ENCODE measurements at regions not wholly inside any gene's neighbourhood (a gene's known extent, or its start where the extent isn't known, plus 50 kb on each side); places are given as distances from the start of the nearest gene placed in this dataset.

DNA sequence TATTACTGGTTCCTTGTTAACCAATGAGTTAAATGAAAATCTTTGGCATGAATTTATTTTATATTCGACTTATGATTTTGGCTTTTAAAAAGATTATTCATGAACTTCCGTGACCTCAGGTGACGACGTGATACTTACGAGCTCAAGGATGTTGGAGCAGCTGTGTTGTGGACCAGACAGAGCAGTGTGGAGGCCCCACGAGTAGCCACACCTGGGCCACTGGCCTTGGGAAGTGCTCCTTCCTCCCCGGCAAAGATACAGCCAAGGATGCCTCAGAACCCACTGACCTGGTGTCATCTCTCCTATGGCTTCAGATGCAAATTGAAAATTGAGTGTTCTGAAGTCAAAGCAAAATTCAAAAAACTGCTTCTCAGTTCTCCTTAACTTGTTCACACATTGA is 147.5 kb upstream of the PPP2R2D start:
- H3K4me1 ChIP-seq (ENCODE audit: control insufficient read depth, insufficient read depth, low read length) = no peaks in the 10 kb centered on the region
- 84% methylated on average over 7 of the region's 7 CpGs for WGBS (ENCODE audit: insufficient coverage)
- no peak overlapping the region for H3K4me3 ChIP-seq (ENCODE audit: low read length)
- ATAC-seq (no peak), DNase-seq (no peak)
- H3K9me3 ChIP-seq (ENCODE audit: control insufficient read depth, insufficient read depth, low read length) = no peaks in the 10 kb centered on the region
- no peaks in the 10 kb centered on the region for H3K36me3 ChIP-seq (ENCODE audit: control insufficient read depth, insufficient read depth, low read length)
- H3K4me1 Mint-ChIP-seq = no peaks in the 10 kb centered on the region
- H3K27ac ChIP-seq (ENCODE audit: low read length) = no peak overlapping the region
- TF ChIP-seq, protein P1, sequence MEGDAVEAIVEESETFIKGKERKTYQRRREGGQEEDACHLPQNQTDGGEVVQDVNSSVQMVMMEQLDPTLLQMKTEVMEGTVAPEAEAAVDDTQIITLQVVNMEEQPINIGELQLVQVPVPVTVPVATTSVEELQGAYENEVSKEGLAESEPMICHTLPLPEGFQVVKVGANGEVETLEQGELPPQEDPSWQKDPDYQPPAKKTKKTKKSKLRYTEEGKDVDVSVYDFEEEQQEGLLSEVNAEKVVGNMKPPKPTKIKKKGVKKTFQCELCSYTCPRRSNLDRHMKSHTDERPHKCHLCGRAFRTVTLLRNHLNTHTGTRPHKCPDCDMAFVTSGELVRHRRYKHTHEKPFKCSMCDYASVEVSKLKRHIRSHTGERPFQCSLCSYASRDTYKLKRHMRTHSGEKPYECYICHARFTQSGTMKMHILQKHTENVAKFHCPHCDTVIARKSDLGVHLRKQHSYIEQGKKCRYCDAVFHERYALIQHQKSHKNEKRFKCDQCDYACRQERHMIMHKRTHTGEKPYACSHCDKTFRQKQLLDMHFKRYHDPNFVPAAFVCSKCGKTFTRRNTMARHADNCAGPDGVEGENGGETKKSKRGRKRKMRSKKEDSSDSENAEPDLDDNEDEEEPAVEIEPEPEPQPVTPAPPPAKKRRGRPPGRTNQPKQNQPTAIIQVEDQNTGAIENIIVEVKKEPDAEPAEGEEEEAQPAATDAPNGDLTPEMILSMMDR (IDR thresholded peaks at IDR 0.05) = no peak
- H3K27me3 Mint-ChIP-seq (ENCODE audit: low read depth in 2 of 2) = peaks cover 0 to 6% of the 10 kb centered on the region in 2 donors
- no peak overlapping the region for H3K4me3 Mint-ChIP-seq
- intact Hi-C loops (cut with micrococcal nuclease) = no loop called here
- H3K27me3 ChIP-seq (ENCODE audit: control insufficient read depth, insufficient read depth, low read length) = no peaks in the 10 kb centered on the region
- no peak overlapping the region for H3K27ac Mint-ChIP-seq
- H3K9me3 Mint-ChIP-seq = no peaks in the 10 kb centered on the region
- H3K36me3 Mint-ChIP-seq = no peaks in the 10 kb centered on the region

DNA sequence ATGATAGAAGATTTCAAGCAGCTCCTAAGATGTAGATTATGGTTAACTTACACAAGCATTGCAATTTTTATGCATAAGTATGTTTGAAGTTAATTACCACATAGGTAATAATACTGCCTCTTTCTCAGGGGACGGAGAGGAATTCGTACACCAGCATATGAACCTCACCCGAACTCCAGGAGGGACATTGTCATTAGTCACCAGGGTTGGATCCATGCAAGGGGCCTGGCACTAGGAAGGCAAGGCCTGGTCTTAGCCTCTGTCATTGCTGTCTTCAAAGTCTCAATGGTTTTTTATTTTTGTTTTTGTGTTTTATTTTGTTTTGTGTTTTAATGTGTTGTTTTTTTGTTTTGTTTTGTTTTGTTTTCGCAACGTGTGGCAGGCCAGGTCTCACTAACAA is 145.6 kb upstream of the PPP2R2D start:
- Histone ChIP-seq H3K4me3 (ENCODE audit: low read length) (no peak overlapping the region), H3K9me3 (ENCODE audit: control insufficient read depth, insufficient read depth, low read length) (no peaks in the 10 kb centered on the region), H3K27me3 (ENCODE audit: control insufficient read depth, insufficient read depth, low read length) (no peaks in the 10 kb centered on the region), H3K27ac (ENCODE audit: low read length) (no peak overlapping the region), H3K4me1 (ENCODE audit: control insufficient read depth, insufficient read depth, low read length) (no peaks in the 10 kb centered on the region), H3K36me3 (ENCODE audit: control insufficient read depth, insufficient read depth, low read length) (no peaks in the 10 kb centered on the region)
- TF ChIP-seq, protein P1 (IDR thresholded peaks at IDR 0.05) = no peak
- DNase-seq (no peak), ATAC-seq (no peak)
- Mint-ChIP-seq H3K27me3 (ENCODE audit: low read depth in 2 of 2) (no peaks in the 10 kb centered on the region), H3K9me3 (no peaks in the 10 kb centered on the region), H3K4me3 (no peak overlapping the region), H3K27ac (no peak overlapping the region), H3K36me3 (no peaks in the 10 kb centered on the region), H3K4me1 (no peaks in the 10 kb centered on the region)
- 88% methylated on average over 5 of the region's 5 CpGs for WGBS (ENCODE audit: insufficient coverage)
- intact Hi-C loops (cut with micrococcal nuclease) = no loop called here

DNA sequence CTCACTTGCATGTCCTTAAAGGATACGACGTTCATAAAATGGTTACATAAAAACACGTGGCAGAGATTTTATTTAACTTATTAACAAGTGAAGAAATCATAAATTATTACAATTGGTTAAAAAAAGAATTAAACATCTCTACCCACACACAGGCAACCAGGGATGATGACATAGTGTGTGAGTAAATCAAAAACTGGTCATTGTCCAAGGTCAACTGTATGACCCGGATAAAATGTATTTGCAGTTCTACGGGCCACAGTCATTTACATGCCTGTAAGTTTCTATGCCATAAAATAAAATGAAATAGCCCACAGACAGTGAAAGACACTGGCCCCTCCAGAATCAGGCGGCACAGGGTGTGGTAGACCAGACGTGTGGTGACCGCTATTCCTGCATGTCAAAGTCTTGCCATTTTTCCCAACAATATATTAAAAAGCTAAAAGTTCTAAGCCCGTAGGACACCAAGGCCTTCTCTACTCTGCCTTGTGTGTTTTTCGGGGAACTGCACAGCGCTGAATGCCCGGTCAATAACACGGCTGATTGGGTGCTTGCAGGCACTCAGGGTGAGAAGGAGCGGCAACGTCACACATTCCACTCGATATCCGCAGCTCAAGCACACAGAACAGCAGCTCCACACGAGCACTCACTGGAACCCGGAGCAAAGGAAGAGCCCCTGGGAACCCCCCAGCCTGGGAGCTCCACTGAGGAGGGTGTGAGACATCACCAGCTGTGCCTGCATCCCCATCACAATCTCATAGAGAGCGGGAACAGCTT is 143.3 kb upstream of the PPP2R2D start:
- Histone ChIP-seq H3K9me3 (ENCODE audit: control insufficient read depth, insufficient read depth, low read length) (no peaks in the 10 kb centered on the region), H3K36me3 (ENCODE audit: control insufficient read depth, insufficient read depth, low read length) (no peaks in the 10 kb centered on the region), H3K4me1 (ENCODE audit: control insufficient read depth, insufficient read depth, low read length) (no peaks in the 10 kb centered on the region), H3K4me3 (ENCODE audit: low read length) (no peak overlapping the region), H3K27me3 (ENCODE audit: control insufficient read depth, insufficient read depth, low read length) (no peaks in the 10 kb centered on the region), H3K27ac (ENCODE audit: low read length) (no peak overlapping the region)
- Mint-ChIP-seq H3K27ac (no peak overlapping the region), H3K27me3 (ENCODE audit: low read depth in 2 of 2) (peaks cover 0 to 7% of the 10 kb centered on the region in 2 donors), H3K4me3 (no peak overlapping the region), H3K4me1 (no peaks in the 10 kb centered on the region), H3K36me3 (no peaks in the 10 kb centered on the region), H3K9me3 (no peaks in the 10 kb centered on the region)
- TF ChIP-seq, protein P1 (IDR thresholded peaks at IDR 0.05) = no peak
- ATAC-seq (peak in 1 of 3 donors; percentile 6), DNase-seq (no peak)
- intact Hi-C loops (cut with micrococcal nuclease) = no loop called here
- WGBS (ENCODE audit: insufficient coverage) = 92% methylated on average over 17 of the region's 20 CpGs

Measured in natural killer cell (primary cell).